Omental fat pad (tissue), 3 donors: ENCODE measurements at regions not wholly inside any gene's neighbourhood (a gene's known extent, or its start where the extent isn't known, plus 50 kb on each side); places are given as distances from the start of the nearest gene placed in this dataset.

Experiments
- ATAC-seq: fragments of 150-250 bp; one replicate; pipeline ENCODE4 v1.9.1; 2016; ENCODE audit warnings: mild to moderate bottlenecking, moderate library complexity; ENCODE audit not compliant: low FRiP score
- DNase-seq: peaks from one replicate; pipeline ENCODE4 v3.0.0-alpha.2; 2019; ENCODE audit warnings: low spot score
- CTCF ChIP-seq, 3 donors: fragments of 450-650 bp; IDR thresholded peaks; one replicate each; pipeline ENCODE4 v1.5.1; 2016 to 2017; ENCODE audit warnings: antibody characterized with exemption in 3 of 3, mild to moderate bottlenecking in 3 of 3, moderate library complexity in 2 of 3

DNA sequence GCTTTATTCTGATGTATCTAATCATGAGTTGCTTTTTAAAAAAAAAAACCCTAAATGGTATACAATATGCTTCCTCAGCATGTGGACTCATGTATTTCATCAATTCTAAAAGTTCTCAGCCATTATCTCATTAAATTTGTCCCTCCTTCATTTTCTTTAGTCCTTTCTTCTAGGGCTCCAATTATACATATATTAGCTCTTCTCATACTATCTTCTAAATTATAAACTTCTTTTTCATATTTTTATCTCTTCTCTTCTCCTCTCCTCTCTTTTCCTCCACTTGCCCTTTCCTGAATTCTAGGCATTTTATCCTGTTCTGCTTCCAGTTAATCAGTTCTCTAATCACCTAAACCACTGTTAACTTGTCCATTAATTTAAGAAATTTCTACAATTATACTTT is 55.0 kb upstream of the IL33 start:
- DNase-seq (no peak), ATAC-seq (no peak)
- no peak for TF ChIP-seq CTCF (IDR thresholded peaks at IDR 0.05)

DNA sequence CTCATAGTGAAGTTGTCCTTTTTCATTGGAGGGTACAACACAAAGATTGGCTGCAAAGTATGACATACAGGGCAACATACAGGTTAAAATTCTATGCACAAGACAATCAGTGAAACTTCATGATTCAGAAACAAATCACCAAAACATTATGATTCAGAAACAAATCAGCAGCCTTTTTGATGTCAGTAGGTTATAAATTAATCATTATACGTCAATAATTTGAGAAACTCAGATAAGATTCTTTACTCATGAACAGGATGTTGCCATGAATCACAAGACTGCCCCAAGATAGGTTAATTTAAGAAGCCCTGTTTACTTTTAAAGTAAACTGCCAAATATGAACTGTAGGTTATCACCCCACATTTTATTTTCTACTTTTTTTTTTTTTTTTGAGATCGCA is 62.2 kb upstream of the IL33 start:
- ATAC-seq (no peak), DNase-seq (no peak)
- no peak for TF ChIP-seq CTCF (IDR thresholded peaks at IDR 0.05)

- ATAC-seq (no peak), DNase-seq (no peak)
- TF ChIP-seq CTCF (IDR thresholded peaks at IDR 0.05): no peak
These were observed 62.8 kb upstream of the IL33 start for GRCh38 chr9:6152788-6153187.

DNA sequence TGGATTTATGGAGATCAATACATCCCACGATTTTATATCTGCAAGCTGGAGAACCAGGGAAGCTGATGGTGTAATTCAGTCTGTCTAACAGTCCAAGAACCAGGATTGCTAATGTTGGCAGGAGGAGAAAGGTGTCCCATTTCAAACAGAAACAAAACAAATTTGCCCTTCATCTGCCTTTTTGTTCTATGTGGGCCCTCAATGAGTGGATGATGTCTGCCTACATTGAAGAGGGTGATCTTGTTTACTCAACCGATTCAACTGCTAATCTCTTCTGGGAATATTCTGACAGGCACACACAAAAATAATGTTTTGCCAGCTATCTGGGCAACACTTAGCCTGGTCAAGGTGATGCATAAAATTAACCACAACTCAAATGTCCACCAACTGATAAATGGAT is 65.1 kb upstream of the IL33 start:
- DNase-seq (no peak), ATAC-seq (no peak)
- no peak for TF ChIP-seq CTCF (IDR thresholded peaks at IDR 0.05)

DNA sequence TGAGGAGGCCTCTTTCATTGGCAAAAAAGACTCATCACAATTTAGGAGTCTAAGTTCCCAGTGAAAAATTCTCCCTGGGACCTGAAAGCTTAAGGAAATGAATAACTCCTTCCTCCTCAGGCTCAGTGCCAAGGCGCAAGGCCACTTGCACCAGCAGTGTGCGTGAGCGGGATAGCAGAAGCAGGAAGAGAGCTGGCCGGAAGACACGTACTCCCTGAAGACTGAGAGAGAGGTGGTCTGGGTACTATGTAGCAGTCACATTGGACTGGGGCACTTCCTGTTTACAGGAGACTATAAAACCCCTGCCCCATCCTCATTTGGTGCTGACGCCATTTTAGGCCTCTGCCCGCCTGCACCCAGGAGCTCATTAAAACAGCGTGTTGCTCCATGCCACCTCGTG is 66.3 kb upstream of the IL33 start:
- ATAC-seq: no peak
- TF ChIP-seq CTCF (IDR thresholded peaks at IDR 0.05): no peak
- DNase-seq: no peak

- ATAC-seq (no peak), DNase-seq (no peak)
- no peak for TF ChIP-seq CTCF (IDR thresholded peaks at IDR 0.05)
These were observed 67.8 kb upstream of the IL33 start for GRCh38 chr9:6147846-6148245.

DNA sequence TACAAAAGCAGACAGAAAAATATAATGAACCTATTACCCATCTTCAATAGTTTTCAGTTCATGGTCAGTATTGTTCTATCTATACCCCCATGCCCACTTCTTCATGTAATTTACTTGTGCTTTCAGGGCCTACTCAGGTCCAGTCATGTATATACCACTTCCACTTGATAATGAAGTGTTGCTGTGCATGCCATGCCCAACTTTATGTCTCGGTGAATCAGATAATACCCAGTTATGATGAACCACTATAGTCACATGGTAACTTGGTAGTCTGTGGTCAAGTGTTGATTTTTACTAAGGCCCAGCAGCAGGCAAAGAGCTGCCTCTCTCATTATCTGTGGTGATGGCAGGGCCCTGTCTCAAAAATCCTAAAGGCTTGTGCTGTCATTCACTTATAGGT is 70.7 kb upstream of the IL33 start:
- TF ChIP-seq CTCF (IDR thresholded peaks at IDR 0.05): no peak
- ATAC-seq: no peak
- DNase-seq: no peak
